TTC549 (cell line): ENCODE measurements at regions not wholly inside any gene's neighbourhood (a gene's known extent, or its start where the extent isn't known, plus 50 kb on each side); places are given as distances from the start of the nearest gene placed in this dataset.

Experiments used
- FAIRE-seq: peaks from 2 replicates; lab custom pipeline; 2012; peaks lifted over from hg19 to GRCh38; lab: Jason Lieb, UNC

DNA sequence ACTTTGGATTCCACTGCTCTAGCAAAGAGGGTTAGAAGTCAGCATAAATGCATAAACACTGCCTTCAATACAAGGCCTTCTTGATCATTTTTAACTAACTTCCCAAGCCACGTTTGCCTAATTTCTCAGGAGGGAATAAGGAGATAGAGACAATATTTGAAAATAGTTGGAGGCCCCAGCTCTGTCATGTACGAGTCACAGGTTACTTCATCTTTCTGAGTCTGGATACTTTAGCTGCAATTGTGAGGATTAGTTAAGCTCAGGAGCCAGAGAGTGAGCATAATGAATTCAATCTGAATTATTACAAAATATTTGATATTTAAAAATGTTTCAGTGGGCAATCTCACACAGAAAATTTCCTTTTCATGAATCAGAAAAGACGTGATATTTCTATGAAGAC, 298.9 kb downstream of the SHOX2 start:
- no peak for FAIRE-seq

DNA sequence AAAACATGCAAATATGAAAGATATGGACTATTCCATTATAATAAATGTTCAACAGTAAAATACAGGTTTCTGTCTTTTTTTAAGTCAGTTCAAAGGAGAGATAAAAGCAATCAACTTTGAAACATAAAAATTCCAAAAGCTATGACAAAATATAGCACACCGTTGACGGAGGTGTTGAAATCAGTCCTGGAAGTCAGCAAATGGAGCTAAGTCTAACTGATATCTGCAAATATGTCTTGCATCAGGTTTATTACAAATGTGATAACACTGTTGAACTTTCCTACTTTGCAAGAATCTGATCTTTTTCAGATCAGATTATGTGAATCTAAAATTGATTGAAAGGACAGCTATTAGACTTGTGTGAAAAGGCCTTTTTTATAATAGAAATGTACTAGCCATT, 300.7 kb downstream of the SHOX2 start:
- FAIRE-seq = no peak

DNA sequence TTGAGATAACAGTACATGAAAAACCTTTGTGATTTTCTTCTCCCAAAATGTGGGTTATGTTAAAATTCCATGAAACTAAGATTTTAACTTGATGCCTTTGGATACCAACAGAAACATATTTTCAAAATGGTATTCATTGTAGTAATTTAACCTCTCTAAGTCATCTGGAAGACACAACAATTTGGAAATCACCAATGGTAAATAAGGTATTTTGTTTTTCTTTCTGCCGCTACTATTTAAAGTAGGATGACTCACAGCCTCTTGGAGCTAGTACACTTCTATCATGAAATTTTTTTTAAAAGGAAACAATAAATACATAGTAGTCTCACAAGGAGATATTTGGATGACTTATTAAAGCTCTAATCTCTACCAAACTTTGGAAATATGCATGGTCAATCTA, 291.6 kb upstream of the VEPH1 start:
- no peak for FAIRE-seq

DNA sequence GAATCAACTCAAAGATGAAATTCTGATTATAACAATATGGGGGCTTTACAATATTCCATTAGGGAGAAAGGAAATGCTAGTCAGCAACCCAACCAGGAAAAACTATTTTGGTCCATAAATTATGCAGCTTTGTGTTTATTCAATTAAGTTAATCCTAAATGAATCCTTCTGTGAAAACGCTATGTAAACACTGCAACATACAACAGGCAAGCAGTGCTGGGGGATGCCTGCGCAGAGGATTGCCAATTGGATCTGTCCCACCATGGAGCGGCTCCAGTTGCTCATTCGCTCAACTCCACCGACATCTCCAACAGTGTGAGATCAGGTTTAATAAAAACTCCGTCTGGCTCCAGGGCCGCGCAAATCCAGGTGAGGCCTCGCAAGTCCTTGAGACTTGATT, 290.5 kb upstream of the VEPH1 start:
- no peak for FAIRE-seq

DNA sequence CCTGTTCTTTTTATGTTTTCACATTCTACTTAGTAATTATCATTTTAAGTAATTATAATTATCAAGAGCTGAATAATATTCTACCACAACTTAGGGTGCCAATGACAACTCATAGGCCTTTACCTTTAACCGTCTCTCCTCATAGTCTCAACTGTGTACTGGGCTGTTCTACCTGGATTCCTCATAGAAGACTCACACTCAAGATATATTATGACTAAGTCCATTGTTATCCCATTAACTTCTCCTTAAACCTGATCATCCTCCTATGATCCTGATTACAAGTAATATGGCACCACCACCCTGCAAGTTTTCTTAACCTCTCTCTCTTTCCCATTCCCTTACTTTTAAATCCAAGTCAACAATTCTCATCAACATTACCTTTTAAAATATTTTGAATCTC, 285.9 kb upstream of the VEPH1 start:
- no peak for FAIRE-seq

DNA sequence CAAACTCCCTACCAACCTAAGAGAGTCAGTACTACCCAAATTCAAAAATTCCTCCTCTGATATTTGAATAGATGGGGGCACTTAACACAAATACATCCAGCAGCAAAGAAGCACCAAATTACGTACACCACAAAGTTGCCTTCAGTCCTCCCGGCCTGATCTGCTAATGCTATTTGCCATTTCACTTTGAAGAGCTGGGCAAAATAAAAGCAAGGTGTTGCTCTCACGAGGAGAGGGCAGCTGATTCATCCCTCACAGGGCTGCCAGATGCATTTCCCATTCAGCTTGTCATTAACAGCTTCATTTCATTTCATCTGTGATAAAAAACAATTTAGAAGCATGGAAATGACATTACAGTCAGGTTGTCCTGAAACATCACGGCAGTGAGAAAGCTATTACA, 283.4 kb upstream of the VEPH1 start:
- FAIRE-seq = no peak

DNA sequence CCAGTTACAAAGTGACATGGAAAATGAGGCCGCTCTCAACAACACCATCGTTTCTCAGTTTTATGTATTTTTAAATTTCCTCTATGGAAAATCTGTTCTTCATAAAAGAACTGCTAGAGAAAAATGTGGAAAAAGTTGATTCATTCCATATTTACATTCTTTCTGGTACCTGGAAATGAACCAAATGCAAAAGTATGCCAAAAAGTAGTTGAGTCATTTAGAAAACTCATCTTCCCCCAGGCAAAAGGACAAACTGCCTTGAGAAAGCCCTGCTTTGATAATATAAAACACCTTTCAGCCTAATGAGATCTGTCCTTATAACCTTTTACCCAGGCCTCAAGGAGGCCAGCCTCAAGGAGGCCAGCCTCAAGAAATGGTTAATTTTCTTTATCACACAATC, 283.0 kb upstream of the VEPH1 start:
- FAIRE-seq = no peak

DNA sequence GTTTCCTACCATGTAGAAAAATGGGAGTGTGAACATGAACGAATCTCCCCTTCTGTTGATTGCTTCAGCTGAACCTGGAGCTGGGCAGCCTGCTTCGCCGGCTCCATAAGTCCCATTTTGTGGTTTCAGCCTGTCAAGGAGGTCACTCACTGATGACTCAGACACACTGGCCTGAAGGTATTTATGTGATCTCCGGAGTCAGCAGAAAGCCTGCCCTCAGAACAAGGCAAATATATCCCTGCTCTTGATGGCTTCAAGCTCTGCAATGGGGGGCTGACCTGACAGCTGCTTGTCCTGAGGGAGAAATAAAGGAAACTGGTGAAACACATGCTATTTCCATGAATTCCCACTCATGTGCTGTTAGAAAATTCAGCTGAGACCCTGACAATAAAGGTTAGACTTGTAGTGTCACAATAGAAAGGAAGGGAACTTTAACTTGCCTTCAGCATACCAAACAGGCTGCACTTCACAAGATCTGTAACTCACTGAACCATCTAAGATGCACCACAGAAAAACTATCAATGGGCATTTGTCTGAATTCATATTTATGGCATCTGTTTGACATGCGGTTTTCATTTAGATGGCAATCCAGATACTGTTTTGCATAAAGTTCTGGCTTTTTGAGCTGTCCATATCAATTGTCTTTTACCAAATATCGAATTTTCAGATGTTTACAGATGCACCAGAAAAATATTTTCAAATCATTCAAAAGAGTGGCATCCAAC, 282.0 kb upstream of the VEPH1 start:
- no peak for FAIRE-seq

DNA sequence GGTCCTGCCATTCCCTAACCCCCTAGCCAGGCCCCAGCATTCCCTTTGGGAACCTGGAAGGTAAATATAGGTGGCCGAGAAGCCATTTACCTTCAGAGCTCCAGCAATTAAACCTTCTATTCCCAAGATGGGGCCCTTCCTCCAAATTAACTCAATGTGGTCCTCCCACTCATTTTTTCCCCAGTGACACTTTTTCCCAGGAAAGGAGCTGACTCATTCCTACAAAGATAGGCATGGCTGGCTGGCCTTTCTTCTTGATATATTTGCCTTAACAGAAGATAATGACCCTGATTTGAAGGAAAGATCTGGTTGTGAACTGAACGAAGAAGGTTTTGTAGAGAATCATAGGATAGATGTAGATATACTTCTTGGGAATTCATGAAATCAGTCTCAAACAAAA, 279.0 kb upstream of the VEPH1 start:
- FAIRE-seq = no peak

DNA sequence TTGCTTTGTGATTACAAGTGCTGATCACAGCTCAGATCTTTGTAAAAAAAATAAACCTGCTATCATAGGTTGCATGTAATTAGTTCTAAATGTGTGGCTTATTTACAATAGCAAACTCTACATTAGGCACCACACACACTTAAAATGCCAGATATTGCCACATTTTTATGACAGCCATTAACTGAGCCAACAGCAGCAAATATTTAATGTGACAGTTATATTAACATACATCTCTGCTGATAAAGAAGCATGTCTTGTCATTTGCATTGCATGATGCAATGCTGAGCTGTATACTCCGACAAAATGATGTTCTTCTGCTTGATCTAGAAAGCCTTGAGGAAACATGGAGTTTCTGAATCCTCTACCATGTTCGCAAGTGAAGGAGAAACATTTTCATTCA, 273.6 kb upstream of the VEPH1 start:
- no peak for FAIRE-seq

DNA sequence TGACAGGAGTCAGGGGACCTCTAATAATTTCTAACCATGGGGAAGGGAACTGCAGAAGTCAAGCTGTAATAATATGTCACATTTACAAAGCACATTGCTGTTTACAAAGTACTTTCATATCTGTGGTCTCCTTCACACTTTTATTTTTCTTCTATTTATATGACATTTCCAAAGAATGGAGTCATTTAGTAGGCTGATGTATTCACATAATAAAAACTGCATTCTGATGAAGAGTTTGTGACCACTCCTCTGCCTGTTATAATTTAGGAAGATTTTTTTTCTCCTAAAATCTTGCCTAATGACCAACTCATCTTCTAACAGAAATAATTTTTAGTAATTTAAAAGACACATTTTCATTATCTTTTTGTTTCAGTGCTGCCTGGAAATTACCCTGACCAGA, 272.2 kb upstream of the VEPH1 start:
- FAIRE-seq = no peak

DNA sequence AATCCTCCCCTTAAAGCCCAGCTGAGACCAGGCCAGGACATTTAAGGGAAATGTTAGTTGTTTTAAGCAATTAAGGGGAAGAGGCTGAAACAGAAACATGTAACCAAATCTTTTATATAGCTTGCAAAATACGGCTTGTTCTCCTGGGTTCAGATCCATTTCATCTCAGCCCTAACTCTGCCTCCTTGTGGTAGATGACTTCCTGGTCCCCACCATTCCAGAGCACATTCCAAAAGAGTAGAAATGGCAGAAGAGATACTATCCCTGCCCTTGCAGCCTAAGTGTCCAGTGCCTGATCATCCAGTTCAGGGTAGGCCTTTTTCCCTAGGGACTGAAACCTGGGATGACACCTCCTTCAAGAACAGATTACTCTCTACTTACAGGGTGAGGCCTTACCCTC, 266.2 kb upstream of the VEPH1 start:
- no peak for FAIRE-seq

DNA sequence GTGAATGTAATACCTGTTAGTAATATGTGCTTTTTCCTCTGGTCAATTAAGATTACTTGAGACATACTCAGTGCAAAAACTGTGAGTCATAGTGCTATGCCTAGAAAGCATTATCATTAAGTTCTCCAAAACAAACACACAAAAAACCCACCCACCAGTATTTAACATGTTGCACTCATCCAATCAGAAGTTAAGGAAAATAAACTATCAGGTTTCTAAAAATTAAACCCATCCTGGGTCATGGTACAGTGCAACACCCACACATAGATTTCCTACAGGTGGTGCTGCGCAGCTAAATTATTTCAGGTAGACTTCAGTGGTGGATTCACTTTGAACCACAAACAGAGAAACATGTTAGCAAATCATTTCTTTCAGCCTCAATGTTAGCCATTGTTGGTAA, 264.4 kb upstream of the VEPH1 start:
- no peak for FAIRE-seq

DNA sequence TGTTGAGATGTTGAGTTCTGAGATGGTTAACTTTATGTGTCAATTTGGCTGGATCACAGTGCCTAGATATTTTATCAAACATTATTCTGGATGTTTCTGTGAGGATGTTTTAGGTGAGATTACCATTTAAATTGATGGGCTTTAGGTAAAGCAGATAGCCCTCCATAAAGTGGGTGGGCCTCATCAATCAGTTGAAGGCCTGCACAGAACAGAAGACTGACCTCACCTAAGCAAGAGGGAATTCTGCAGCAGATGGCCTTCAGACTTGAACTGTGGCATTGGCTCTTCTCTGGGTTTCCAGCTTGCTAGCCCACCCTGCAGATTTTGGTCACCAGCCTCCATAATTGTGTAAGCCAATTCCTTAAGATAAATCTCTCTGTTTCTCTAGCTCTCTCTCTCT, 260.4 kb upstream of the VEPH1 start:
- FAIRE-seq = no peak

DNA sequence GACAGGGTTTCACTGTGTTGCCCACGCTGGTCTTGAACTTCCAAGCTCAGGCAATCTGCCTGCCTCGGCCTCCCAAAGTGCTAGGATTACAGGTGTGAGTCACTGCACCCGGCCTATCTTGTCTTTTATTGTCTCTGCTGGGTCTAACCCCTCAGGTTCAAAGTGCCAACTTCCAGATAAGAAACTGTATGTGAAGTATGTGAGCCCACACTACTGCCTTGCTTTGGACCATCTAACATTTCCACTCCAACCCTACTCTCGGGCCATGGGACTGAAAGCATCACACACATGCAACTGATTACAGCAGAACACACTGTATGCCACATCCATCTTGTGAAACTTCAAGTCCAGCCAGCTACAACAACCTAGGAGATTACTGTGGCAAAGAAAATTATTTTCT, 256.1 kb upstream of the VEPH1 start:
- no peak for FAIRE-seq

DNA sequence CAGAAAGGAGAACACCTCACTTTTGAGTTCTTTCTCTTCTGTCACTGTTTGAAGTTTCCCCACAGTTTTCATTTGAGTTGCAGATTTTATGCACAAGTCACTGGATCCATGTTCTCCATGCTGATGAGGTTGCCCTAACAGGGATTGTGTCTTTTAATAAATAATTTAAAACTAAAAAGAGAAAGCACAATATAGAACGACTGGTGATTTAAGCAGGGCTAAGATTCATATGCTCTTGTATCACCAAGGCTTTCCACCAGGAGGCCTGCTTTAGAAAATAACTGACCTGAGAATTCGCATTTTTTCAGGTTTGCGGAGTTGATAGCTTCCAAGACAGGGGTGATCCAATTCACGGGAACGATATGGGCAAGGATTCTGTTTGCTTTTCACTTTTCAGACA, 252.0 kb upstream of the VEPH1 start:
- no peak for FAIRE-seq

DNA sequence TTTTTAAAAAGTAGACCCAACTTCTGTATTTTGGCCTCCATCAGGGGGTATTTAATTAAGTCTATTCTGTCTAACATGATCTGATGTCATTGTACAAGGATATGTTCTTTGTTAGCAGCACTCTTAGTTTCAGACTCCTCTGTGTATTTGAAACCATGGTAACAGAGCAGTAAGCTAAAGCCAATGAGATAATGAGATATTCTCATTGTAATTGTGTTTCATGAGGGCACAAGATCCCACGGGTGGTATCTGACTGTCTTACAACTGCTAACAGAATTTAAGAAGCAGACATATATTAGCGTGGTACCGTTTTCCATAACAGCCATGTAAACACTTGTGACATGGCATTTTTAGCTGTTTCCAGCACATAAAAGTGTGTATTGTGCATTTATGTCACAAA, 251.2 kb upstream of the VEPH1 start:
- FAIRE-seq = no peak

DNA sequence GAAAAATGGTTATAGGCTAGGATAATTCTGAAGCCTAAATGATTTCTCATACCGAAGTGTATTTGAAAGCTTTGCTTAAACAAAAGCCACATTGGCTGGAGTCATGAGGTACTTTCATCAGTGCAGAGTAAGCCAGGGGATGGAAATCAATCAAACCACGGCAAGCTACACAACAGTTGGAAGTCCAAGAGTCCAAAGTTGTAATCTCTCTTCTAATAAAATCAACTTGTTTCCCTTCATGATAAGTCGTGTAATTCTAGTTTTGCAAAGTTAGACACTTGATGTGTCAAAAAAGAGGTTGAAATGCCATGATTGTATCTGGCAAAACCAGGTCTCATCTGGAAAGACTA, 250.5 kb upstream of the VEPH1 start:
- no peak for FAIRE-seq

DNA sequence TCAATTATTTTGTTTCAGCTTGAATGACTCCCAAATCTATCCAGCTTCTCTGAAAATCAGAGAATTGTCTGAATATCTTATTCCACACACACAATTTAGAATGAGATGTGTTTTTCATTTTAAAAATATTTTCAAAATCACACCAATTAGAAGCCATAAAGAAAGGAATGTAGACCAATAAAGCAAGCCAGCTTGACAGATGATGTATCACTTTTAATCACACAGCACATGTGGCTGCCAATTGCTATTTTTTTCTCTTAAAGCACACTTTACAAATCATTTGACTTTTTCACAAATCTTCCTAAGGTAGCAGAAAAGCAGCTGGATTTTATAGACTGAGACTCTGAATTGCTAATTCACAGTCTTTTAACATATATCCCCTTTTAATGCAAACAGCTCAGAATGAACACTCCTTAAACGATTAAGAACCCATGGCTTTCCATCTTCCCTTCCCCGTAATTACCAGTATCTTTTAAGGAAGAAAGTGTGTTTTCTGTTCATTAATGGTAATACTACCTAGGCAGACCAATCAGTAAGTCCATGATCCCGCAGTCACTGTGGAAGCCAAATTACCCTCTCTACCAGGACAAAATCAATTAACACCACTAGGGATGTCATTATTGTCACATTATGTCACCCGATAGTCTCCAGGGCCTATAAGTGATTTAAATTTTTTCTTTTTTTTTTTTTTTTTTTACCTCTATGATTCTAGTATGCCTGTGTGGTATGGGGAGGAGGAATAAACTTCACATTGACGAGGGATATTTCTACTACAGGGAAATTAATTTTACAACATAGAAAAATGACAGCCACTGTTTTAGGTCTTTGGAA, 250.0 kb upstream of the VEPH1 start:
- FAIRE-seq = no peak

DNA sequence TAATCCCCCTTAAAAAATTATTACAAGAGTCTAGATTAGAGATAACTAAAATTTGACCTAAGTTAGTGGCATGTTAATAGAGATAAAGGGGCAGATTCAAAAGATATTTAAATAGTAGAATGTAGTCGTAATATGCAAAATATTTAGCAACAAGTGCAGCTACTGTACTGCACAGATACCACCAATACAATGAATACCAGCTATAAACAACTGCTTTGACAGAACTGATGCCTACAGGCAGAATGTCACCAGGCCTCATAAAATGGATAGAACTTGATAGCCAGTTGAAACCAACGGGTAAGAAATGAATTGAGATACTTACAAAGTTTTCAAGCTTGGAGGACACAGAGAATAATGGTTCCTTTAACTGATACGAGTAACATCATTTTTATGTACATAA, 249.3 kb upstream of the VEPH1 start:
- FAIRE-seq = no peak

DNA sequence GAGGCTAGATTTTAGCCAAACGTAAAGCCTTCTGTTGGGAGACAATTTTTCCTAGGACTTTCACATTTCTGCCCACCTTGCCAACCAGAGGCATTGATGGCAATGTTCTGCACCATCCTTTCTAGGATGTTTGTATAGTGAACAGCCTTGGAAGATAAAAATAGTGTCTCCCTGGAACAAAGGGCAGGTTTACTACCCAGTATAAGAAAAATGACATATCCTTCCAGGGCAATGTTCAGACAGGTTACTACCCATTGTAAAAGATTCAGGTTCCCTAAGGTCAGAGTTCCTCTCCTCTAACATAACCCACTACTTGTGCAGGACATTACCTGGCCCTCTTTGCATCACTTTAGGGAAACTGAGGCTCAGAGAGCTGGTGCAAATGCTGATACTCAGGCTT, 248.2 kb upstream of the VEPH1 start:
- no peak for FAIRE-seq

DNA sequence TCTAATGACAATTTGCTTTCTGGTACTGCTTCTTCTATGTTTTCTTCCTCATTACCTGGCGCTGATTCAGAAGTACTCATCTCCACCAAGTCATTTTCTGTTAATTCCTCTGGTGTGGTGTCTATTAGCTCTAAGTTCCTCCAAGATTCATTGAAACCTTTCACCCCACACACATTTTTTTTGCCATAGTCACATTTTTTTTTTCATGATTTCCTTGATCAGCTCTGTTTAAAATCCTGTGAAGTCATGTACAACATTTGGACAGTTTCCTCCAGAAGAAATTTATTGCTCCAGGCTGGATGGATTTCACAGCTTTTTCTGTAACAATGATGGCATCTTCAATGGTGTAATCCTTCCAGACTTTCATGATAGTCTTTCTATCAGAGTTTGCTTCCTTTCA, 243.2 kb upstream of the VEPH1 start:
- FAIRE-seq = no peak

DNA sequence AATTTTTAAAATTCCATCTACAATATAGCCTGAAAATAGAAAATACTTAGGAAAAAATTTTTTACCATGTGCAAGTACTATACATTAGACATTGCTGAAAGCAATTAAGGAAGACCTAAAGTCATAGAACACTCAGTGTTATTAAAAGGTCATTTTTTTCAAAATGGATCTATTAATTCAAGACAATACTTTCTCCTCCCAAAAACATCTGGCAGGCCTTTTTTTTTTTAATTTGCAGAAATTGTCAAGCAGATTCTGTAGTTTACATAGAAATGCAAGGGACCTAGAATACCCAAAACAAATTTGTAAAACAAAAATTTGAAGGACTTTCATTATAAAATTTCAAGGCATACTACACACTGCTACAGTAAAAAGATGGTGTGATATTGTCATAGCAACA, 238.4 kb upstream of the VEPH1 start:
- no peak for FAIRE-seq

DNA sequence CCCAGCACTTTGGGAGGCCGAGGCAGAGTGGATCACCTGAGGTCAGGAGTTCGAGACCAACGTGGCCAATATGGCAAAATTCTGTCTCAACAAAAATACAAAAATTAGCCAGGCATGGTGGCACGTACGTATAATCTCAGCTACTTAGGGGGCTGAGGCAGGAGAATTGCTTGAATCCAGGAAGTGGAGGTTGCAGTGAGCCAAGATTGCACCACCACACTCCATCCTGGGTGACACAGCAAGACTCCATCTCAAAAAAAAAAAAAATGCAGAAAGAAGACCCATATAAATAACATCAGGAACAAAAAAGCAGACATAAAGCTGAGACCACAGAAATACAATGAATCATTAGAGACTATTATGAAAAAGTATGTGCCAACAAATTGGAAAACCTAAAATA, 235.2 kb upstream of the VEPH1 start:
- FAIRE-seq = no peak
